GM12892 (cell line): ENCODE measurements at regions not wholly inside any gene's neighbourhood (a gene's known extent, or its start where the extent isn't known, plus 50 kb on each side); places are given as distances from the start of the nearest gene placed in this dataset.

Experiments used
- DNase-seq: peaks from one replicate; pipeline ENCODE4 v3.0.0; 2011; ENCODE audit not compliant: insufficient read length
- FAIRE-seq: peaks from 2 replicates; lab custom pipeline; 2011; peaks lifted over from hg19 to GRCh38; lab: Jason Lieb, UNC
- POLR2A ChIP-seq: IDR thresholded peaks from 2 replicates; pipeline ENCODE4 v1.6.1; 2011; ENCODE audit warnings: low read depth, low read length, control low read depth
- POLR2AphosphoS5 ChIP-seq: IDR thresholded peaks from 2 replicates; pipeline ENCODE4 v1.6.1; 2011; ENCODE audit warnings: low read depth, low read length, control low read depth
- TAF1 ChIP-seq: IDR thresholded peaks from 2 replicates; pipeline ENCODE4 v1.6.1; 2011; ENCODE audit warnings: low read depth, mild to moderate bottlenecking, control low read depth, low read length, borderline replicate concordance

DNA sequence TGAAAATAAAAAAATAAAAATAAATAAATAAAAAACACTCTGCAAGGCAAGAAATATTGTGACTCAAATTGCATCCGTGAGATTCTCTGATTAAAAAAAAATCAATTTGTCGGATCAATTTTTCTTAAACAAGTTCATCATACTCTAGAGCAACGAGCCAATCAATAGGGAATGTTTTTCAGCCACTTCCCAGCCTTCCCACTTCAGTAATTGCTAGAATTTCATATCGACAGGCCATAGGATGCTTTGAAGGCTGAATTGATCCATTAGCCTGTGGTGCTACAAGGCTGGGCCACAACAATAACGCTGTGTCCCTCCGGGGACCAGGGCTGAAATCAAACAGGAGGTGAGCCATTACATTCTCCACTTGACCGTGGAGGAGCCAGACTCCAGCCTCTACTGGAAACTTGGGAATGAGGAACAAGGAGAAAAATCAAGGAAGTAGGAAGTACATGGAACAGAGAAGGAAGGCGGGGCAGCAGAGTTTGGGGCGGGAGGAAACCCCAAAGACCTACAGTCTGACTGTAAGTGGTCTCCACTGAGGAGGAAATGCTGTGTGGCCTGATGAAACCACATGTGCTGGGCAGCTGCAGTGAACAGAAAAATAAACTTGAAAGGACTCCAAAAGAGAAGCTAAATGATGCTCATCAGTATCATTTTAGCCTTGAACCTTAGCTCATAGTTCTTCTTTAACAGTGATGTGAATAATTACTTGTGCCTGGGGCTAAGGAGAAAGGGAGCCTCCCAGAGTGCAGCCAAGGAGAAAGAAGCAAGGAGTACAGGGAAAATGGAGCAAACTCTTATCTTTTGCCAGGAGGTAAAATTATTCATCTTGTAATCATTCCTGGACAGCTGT lies 308.6 kb downstream of the TLE1 start:
- TF ChIP-seq POLR2A: no peak
- TF ChIP-seq TAF1: no peak
- no peak for TF ChIP-seq POLR2AphosphoS5
- DNase-seq (no peak), FAIRE-seq (no peak)

DNA sequence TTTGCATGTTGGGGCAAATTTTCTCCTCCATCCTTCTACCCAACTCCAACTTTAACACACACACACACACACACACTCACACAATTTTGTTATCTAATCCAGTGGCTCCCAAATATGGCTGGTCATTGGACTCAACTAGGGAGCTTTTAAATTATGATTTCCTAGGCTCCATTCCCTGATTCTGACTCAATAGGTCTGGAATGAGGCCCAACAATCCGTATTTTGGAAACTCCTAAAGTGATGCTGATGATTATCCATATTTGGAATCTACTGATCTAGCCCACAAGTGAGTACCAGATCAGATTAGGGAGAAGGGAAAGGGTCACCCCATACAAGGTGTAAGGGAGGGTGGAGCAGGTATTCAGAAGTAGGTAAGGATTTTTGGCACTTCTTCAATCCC lies 309.7 kb downstream of the TLE1 start:
- DNase-seq (no peak), FAIRE-seq (no peak)
- no peak for TF ChIP-seq POLR2A
- TF ChIP-seq POLR2AphosphoS5: no peak
- no peak for TF ChIP-seq TAF1

DNA sequence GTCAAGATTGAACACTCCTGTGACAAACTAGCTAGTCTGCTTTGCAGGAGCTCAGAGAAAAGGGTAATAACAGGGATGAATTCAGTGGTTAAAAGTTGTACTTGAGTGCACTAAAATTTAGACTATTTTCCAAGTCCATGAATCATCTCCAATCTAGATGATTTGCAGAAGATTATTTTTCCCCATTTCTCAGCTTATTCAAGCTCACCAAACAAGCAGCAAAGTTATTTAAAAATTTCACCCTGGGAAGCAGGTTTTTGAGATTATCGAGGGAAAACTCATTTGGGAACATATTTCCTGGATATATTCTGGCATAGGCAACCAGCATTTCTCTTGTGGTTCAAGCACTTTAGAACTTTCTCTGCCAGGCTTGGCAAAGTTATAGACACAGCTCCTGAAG lies 311.4 kb downstream of the TLE1 start:
- TF ChIP-seq TAF1 (no peak), POLR2AphosphoS5 (no peak), POLR2A (no peak)
- no peak for FAIRE-seq
- no peak for DNase-seq

DNA sequence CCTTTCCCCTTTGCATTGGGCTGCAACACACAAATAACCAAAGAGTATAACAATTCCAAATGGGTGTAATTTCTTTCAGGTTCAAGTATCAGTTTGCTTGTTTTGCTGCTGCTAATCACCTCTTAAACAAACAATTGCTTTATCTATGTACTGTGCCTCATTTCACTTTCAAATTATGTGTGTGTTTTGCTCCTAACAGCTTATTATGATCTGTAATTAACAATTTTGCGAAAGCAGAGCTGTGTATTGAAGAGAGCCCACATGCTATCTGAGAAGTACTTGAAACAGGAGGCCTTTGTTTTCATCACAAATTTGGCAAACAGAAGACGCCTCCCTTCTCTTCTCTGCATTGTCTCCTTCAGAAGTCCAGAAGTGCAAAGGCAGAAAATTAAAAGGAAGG lies 312.0 kb downstream of the TLE1 start:
- no peak for FAIRE-seq
- no peak for TF ChIP-seq POLR2A
- no peak for TF ChIP-seq POLR2AphosphoS5
- TF ChIP-seq TAF1: no peak

DNA sequence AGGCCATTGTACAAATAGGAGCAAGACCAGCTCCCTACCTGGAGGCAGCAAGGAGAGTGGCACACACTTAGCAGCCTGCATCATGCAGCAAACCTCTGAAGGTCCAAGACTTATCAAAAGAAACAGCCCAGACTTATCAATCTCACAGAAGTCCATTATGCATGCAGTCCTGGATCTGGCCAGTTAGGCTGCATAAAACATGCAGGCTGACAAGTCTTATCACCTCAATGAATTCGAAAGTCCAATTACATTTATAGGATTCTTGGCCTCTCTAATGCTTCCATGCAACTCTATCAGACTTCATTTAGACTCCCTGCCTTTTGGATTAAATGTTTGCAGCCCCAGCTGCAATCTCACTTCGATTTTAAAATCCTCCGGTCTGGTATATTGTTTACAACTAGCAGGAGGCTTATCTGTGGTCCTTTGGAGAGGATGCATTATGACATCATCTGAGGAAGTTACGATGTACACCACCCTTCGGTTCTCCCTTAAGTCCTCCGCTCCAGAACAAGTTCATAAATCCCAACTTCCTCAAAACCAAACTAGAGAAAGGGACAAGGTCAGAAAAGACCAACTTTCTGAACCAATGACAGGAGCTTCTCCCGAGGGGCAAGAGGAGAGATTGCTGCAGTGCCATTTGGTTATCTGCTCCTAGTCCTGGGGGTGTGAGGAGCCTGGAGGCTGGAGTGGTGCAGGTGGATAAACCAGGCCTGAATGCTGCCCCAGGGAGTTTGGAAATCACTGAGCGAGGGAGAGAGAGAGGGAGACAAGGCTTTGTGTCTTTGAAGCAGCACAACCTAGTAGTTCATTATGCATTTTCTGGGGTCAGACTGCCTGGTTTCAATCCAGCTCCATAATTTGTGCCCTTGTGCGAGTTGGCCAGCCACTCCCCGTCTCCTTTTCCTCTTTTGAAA lies 313.9 kb downstream of the TLE1 start:
- no peak for FAIRE-seq
- no peak for DNase-seq
- TF ChIP-seq POLR2A: no peak
- no peak for TF ChIP-seq POLR2AphosphoS5
- TF ChIP-seq TAF1: no peak

More for the DNA sequence above, 312.0 kb downstream of the TLE1 start:
- DNase-seq: no peak

DNA sequence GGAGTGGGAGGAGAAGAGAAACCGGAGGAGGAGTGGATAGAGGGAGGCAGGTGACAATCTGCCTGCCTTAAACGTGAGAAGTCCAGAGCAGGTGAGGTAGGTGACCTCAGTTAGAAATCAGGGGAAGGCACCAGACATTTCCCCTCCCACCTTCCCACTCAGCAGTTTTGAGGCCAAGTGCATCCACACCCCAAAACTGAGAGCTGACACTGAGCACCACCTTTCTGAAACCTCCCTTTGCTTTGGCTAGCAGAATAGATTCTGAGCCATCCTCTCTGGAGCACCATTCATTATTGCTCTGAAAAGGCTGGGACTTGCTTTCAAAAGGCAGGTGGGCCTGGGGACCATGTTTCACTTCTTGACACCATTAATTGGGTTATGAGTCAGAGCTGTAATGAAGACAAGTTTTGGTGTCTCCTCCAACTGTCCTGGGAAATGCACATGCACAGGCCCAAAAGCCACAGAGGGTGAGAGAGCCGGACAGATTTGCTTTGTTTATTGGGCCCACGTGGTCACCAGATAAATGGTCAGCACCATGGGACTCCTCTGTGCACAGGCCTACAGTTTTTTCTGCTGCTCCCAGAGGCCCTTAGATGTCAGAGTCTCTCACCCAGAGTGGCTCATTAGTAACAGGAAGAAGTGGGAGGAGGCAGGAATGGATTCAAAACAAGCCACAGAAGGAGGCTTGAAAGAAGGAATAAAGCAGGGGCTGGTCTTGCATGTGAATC lies 314.7 kb downstream of the TLE1 start:
- TF ChIP-seq TAF1 (no peak), POLR2A (no peak), POLR2AphosphoS5 (no peak)
- no peak for FAIRE-seq
- no peak for DNase-seq

DNA sequence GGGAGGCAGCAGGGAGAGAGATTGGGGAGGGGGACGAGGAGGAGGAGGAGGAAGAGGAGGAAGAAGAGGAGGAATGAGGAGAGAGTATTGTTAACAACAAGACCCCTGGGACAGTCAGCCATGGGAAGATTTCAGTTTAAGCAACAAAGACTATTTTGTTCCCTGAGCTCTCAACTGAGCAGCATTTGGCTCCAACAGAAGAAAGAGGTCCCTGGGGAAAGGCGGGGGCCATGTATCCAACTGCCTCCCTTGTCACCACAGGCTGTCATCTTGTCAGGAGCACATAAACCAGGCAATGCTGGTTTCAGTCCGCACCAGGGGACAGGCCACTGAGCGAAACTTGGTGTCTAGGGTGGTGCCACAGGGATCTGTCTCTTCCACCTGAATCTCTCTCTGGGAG lies 316.1 kb downstream of the TLE1 start:
- TF ChIP-seq TAF1 (no peak), POLR2AphosphoS5 (no peak), POLR2A (no peak)
- no peak for DNase-seq
- no peak for FAIRE-seq

DNA sequence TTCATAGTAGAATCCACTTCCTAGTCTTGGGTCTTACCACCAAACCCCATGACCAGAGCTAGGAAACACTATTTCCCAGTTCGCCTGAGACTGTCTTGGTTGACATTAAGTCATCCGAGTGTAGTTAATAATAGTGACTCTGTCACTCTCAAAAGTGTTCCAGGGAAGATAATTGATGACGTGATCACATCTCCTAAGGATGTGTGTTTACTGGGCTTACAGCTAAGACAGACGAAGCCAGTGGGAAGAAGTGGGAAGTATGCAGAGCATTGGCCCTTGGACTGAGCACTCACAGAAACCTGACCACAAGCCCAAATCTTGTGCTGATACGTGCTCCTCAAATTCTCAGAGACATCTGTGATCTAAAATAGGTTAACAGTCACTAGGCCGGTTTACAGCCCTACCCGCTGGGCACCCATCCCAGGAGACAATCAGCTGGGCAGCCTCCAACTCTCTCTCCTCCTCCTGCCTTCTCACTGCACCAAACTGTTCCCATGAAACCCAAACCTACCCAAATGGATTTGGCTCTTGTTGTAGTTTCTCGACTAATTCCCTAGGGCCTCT lies 316.6 kb downstream of the TLE1 start:
- FAIRE-seq: no peak
- no peak for DNase-seq
- no peak for TF ChIP-seq TAF1
- TF ChIP-seq POLR2A: no peak
- no peak for TF ChIP-seq POLR2AphosphoS5

DNA sequence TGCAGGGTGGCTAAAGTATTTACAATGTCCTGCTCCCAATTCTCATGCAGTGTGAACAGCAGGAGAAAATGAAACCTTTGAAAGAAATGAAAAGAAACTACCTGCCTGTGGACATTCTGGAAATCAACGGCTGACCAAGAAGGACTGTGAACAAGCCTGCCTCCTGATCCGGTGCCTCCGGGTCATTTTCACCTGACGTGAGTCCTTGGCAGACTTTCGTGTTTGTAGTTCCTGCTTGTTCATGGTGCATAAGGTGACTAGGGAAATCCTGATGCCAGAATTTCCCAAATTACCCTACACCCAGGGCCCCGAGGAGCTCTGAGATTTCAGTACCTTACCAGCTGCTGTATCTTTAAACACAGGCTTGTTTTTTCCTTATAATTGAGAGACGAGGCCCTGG lies 317.5 kb downstream of the TLE1 start:
- DNase-seq (no peak), FAIRE-seq (no peak)
- TF ChIP-seq POLR2AphosphoS5 (no peak), POLR2A (no peak), TAF1 (no peak)

DNA sequence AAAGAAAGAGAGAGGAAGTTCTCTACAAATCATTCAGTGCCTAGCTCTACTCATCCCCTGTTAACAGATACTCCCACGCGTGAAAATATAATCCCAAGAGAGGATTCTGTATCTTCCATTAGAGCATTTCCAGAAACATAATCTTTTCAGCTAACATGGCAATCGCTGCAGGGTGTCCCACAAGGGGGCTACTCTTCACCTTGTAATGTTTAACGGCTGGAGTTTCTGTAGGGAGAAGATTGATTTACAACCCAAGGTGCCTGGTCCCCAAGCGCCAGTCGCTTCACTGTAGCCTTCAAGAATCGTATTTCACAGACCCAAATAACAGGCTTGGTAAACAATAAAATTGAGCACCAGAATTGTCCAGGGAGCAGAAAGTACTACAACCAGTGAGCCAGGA lies 318.7 kb downstream of the TLE1 start:
- FAIRE-seq (no peak), DNase-seq (no peak)
- TF ChIP-seq POLR2AphosphoS5: no peak
- no peak for TF ChIP-seq POLR2A
- no peak for TF ChIP-seq TAF1
